ENCODE measurements at regions not wholly inside any gene's neighbourhood (a gene's known extent, or its start where the extent isn't known, plus 50 kb on each side); places are given as distances from the start of the nearest gene placed in this dataset.

DNA sequence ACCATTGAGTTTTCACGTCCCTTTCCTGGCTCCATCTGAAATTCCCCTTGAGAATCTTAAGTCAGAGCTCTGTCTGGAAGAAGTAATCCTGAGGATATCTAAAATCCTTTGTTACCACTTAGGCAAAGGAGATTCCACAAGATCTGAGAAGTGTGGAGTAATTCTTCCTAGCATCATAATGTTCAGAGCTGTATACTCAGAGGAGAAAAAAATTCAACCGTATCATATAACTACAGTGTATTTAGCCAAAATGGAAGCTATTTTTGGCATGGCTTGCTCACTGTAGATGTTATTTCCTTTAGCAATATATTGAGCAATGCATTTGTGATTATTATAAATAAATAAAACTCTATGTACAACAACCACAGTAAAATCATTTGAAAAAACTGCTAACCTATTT, 1858.4 kb downstream of the EFNA5 start:
- TF ChIP-seq, protein P1, sequence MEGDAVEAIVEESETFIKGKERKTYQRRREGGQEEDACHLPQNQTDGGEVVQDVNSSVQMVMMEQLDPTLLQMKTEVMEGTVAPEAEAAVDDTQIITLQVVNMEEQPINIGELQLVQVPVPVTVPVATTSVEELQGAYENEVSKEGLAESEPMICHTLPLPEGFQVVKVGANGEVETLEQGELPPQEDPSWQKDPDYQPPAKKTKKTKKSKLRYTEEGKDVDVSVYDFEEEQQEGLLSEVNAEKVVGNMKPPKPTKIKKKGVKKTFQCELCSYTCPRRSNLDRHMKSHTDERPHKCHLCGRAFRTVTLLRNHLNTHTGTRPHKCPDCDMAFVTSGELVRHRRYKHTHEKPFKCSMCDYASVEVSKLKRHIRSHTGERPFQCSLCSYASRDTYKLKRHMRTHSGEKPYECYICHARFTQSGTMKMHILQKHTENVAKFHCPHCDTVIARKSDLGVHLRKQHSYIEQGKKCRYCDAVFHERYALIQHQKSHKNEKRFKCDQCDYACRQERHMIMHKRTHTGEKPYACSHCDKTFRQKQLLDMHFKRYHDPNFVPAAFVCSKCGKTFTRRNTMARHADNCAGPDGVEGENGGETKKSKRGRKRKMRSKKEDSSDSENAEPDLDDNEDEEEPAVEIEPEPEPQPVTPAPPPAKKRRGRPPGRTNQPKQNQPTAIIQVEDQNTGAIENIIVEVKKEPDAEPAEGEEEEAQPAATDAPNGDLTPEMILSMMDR (conservative IDR thresholded peaks at IDR 0.05): no peak
- no peak for TF ChIP-seq ZFX (IDR thresholded peaks at IDR 0.05)
